MM.1S (cell line): ENCODE measurements at regions not wholly inside any gene's neighbourhood (a gene's known extent, or its start where the extent isn't known, plus 50 kb on each side); places are given as distances from the start of the nearest gene placed in this dataset.

ENCODE experiments used
- DNase-seq: peaks from one replicate; pipeline ENCODE4 v3.0.0-alpha.2; 2015
- H2AFZ ChIP-seq: fragments of 300-600 bp; sonication (generic); 2 replicates; pipeline ENCODE4 v1.6.0; 2016; ENCODE audit warnings: antibody characterized with exemption, low read length
- H3F3A ChIP-seq: fragments of 300-600 bp; sonication (generic); 2 replicates; pipeline ENCODE4 v1.6.1; 2016; ENCODE audit warnings: mild to moderate bottlenecking, antibody characterized with exemption, low read length, moderate library complexity, mixed read lengths; ENCODE audit not compliant: insufficient read depth
- H3K27ac ChIP-seq: fragments of 300-600 bp; sonication (generic); 2 replicates; pipeline ENCODE4 v1.5.1; 2016; ENCODE audit warnings: mild to moderate bottlenecking, low read length
- H3K27me3 ChIP-seq: fragments of 300-600 bp; sonication (generic); replicated peaks from 2 replicates; pipeline ENCODE4 v1.6.0; 2016; ENCODE audit warnings: low read length; ENCODE audit not compliant: insufficient read depth
- H3K36me3 ChIP-seq: fragments of 300-600 bp; sonication (generic); replicated peaks from 2 replicates; pipeline ENCODE4 v1.6.1; 2016; ENCODE audit warnings: mild to moderate bottlenecking, low read length, mixed read lengths; ENCODE audit not compliant: insufficient read depth
- H3K4me1 ChIP-seq: fragments of 300-600 bp; sonication (generic); 2 replicates; pipeline ENCODE4 v1.6.1; 2016; ENCODE audit warnings: low read length, mixed read lengths
- H3K4me2 ChIP-seq: fragments of 300-600 bp; sonication (generic); 2 replicates; pipeline ENCODE4 v1.6.0; 2016; ENCODE audit warnings: low read depth, low read length
- H3K4me3 ChIP-seq: fragments of 300-600 bp; sonication (generic); 2 replicates; pipeline ENCODE4 v1.5.1; 2016; ENCODE audit warnings: low read length, mixed read lengths
- H3K79me2 ChIP-seq: fragments of 300-600 bp; sonication (generic); 2 replicates; pipeline ENCODE4 v1.6.1; 2016; ENCODE audit warnings: mixed run types, low read length, mixed read lengths
- H3K9ac ChIP-seq: fragments of 300-600 bp; sonication (generic); 2 replicates; pipeline ENCODE4 v1.6.1; 2016; ENCODE audit warnings: low read length, mixed read lengths
- H3K9me2 ChIP-seq: fragments of 300-600 bp; sonication (generic); replicated peaks from 2 replicates; pipeline ENCODE4 v1.6.1; 2016; ENCODE audit warnings: mild to moderate bottlenecking, low read length, mixed read lengths; ENCODE audit not compliant: insufficient read depth
- H3K9me3 ChIP-seq: fragments of 300-600 bp; sonication (generic); replicated peaks from 2 replicates; pipeline ENCODE4 v1.6.1; 2016; ENCODE audit warnings: mild to moderate bottlenecking, low read length, mixed read lengths; ENCODE audit not compliant: insufficient read depth
- H4K20me1 ChIP-seq: fragments of 300-600 bp; sonication (generic); 2 replicates; pipeline ENCODE4 v1.6.1; 2016; ENCODE audit warnings: mild to moderate bottlenecking, low read length, moderate library complexity, mixed read lengths; ENCODE audit not compliant: insufficient read depth
- CTCF ChIP-seq: fragments of 300-600 bp; sonication (generic); IDR thresholded peaks from 2 replicates; pipeline ENCODE4 v1.5.1; 2016; ENCODE audit warnings: antibody characterized with exemption, low read length, mixed read lengths
- EZH2 ChIP-seq: fragments of 300-600 bp; sonication (generic); optimal IDR thresholded peaks from 2 replicates; pipeline ENCODE3; 2017; ENCODE audit warnings: low read depth, mild to moderate bottlenecking, antibody characterized with exemption, low read length, mixed read lengths
- EZH2phosphoT487 ChIP-seq: fragments of 300-600 bp; sonication (generic); IDR thresholded peaks from 2 replicates; pipeline ENCODE4 v1.6.1; 2018; ENCODE audit warnings: antibody characterized with exemption, low read length

GRCh38 chr7:156236936-156237599 is 403.5 kb upstream of the RNF32 start:
- Histone ChIP-seq H3K9me2 (no peaks in the 10 kb centered on the region), H3K27me3 (peaks cover 45% of the 10 kb centered on the region), H3K4me1 (no peaks in the 10 kb centered on the region), H2AFZ (no peak overlapping the region), H3F3A (no peaks in the 10 kb centered on the region), H3K9ac (no peak overlapping the region), H4K20me1 (no peaks in the 10 kb centered on the region), H3K27ac (no peak overlapping the region), H3K79me2 (no peaks in the 10 kb centered on the region), H3K9me3 (no peaks in the 10 kb centered on the region), H3K36me3 (no peaks in the 10 kb centered on the region), H3K4me3 (no peak overlapping the region), H3K4me2 (no peak overlapping the region)
- TF ChIP-seq CTCF (no peak), EZH2phosphoT487 (no peak), EZH2 (no peak)
- no peak for DNase-seq

- H3K9me3 ChIP-seq: no peaks in the 10 kb centered on the region
Observed at GRCh38 chr7:156236181-156236889, 404.2 kb upstream of the RNF32 start.

GRCh38 chr7:156234666-156235494 is 405.7 kb upstream of the RNF32 start:
- Histone ChIP-seq H3K79me2 (no peaks in the 10 kb centered on the region), H3K9me3 (no peaks in the 10 kb centered on the region), H3K27me3 (peaks cover 61% of the 10 kb centered on the region), H3K9ac (no peak overlapping the region), H3K4me3 (no peak overlapping the region), H3F3A (no peaks in the 10 kb centered on the region), H3K9me2 (no peaks in the 10 kb centered on the region), H3K36me3 (no peaks in the 10 kb centered on the region), H3K4me1 (no peaks in the 10 kb centered on the region), H4K20me1 (no peaks in the 10 kb centered on the region), H2AFZ (no peak overlapping the region), H3K4me2 (no peak overlapping the region), H3K27ac (no peak overlapping the region)
- TF ChIP-seq EZH2: no peak
- TF ChIP-seq EZH2phosphoT487: no peak
- TF ChIP-seq CTCF: no peak
- no peak for DNase-seq

More at GRCh38 chr7:156236181-156236889, 404.2 kb upstream of the RNF32 start:
- no peak overlapping the region for H3K27ac ChIP-seq
- no peaks in the 10 kb centered on the region for H3K79me2 ChIP-seq
- H3K27me3 ChIP-seq: peaks cover 49% of the 10 kb centered on the region
- no peak for DNase-seq
- H2AFZ ChIP-seq: no peak overlapping the region
- H3K4me2 ChIP-seq: no peak overlapping the region
- no peaks in the 10 kb centered on the region for H3K4me1 ChIP-seq
- H3K9me2 ChIP-seq: no peaks in the 10 kb centered on the region
- H3F3A ChIP-seq: no peaks in the 10 kb centered on the region
- no peaks in the 10 kb centered on the region for H4K20me1 ChIP-seq
- H3K9ac ChIP-seq: no peak overlapping the region
- no peak overlapping the region for H3K4me3 ChIP-seq
- TF ChIP-seq EZH2phosphoT487 (no peak), CTCF (no peak), EZH2 (no peak)
- H3K36me3 ChIP-seq: no peaks in the 10 kb centered on the region
